WTC11 (cell line): ENCODE measurements at regions not wholly inside any gene's neighbourhood (a gene's known extent, or its start where the extent isn't known, plus 50 kb on each side); places are given as distances from the start of the nearest gene placed in this dataset.

ENCODE experiments used
- ATAC-seq: fragments of 200-7000 bp; cut with Tn5 transposase; 2 replicates; pipeline ENCODE4 v1.10.0; 2021; ENCODE audit warnings: mild to moderate bottlenecking, moderate library complexity
- CTCF ChIA-PET: fragments of 300-600 bp; sonication (Branson Sonifier 250); formaldehyde crosslinking; loops from one replicate; lab custom pipeline; 2021; ENCODE audit warnings: antibody characterized with exemption; lab: Charles Lee
- POLR2A ChIA-PET: fragments of 350-600 bp; sonication (Branson Sonifier 250); formaldehyde crosslinking; loops from one replicate; lab custom pipeline; 2021; ENCODE audit warnings: antibody characterized with exemption; lab: Charles Lee
- DNase-seq: peaks from one replicate; pipeline ENCODE4 v3.0.0; 2021; ENCODE audit warnings: low spot score
- H3K27ac Mint-ChIP-seq: 2 replicates; pipeline ENCODE4 v1.8.0; 2021; ENCODE audit warnings: mixed read lengths
- H3K27me3 Mint-ChIP-seq: 2 replicates; pipeline ENCODE4 v1.8.0; 2021; ENCODE audit warnings: low read depth, mild to moderate bottlenecking, moderate library complexity, mixed read lengths
- H3K36me3 Mint-ChIP-seq: 2 replicates; pipeline ENCODE4 v1.8.0; 2021; ENCODE audit warnings: mixed read lengths
- H3K4me1 Mint-ChIP-seq: 2 replicates; pipeline ENCODE4 v1.8.0; 2022; ENCODE audit warnings: mixed read lengths
- H3K4me3 Mint-ChIP-seq: 2 replicates; pipeline ENCODE4 v1.8.0; 2021; ENCODE audit warnings: mild to moderate bottlenecking, moderate library complexity, mixed read lengths
- H3K9me3 Mint-ChIP-seq: 2 replicates; pipeline ENCODE4 v1.8.0; 2021; ENCODE audit warnings: mixed read lengths
- AR ChIP-seq: fragments of 250-450 bp; sonication (Bioruptor Pico); IDR thresholded peaks from 2 replicates; pipeline ENCODE4 v1.9.0; 2021; ENCODE audit warnings: mild to moderate bottlenecking
- ATF2 ChIP-seq: sonication (generic); formaldehyde crosslinking; IDR thresholded peaks from 2 replicates; pipeline ENCODE4 v1.8.1; 2022; ENCODE audit warnings: low read depth, missing genetic modification reagents, borderline replicate concordance
- ATF3 ChIP-seq: sonication (generic); formaldehyde crosslinking; conservative IDR thresholded peaks from 2 replicates; pipeline ENCODE4 v1.8.1; 2022; ENCODE audit warnings: mild to moderate bottlenecking, missing genetic modification reagents
- CREB1 ChIP-seq: sonication (generic); formaldehyde crosslinking; IDR thresholded peaks from 2 replicates; pipeline ENCODE4 v1.8.0; 2023; ENCODE audit warnings: mild to moderate bottlenecking, missing genetic modification reagents
- E2F1 ChIP-seq: sonication (generic); formaldehyde crosslinking; IDR thresholded peaks from 2 replicates; pipeline ENCODE4 v1.8.0; 2022; ENCODE audit warnings: mild to moderate bottlenecking, missing genetic modification reagents
- ESRRA ChIP-seq: sonication (generic); formaldehyde crosslinking; IDR thresholded peaks from 2 replicates; pipeline ENCODE4 v1.8.1; 2022; ENCODE audit warnings: mild to moderate bottlenecking, missing genetic modification reagents, borderline replicate concordance
- GTF2I ChIP-seq: fragments of 250-450 bp; sonication (Bioruptor Pico); conservative IDR thresholded peaks from 2 replicates; pipeline ENCODE4 v1.4.0; 2021; ENCODE audit warnings: mild to moderate bottlenecking
- HMGXB4 ChIP-seq: sonication (generic); formaldehyde crosslinking; IDR thresholded peaks from 2 replicates; pipeline ENCODE4 v1.8.1; 2023; ENCODE audit warnings: mild to moderate bottlenecking, moderate library complexity, missing genetic modification reagents
- IRF1 ChIP-seq: sonication (generic); formaldehyde crosslinking; IDR thresholded peaks from 2 replicates; pipeline ENCODE4 v1.8.0; 2023; ENCODE audit warnings: missing genetic modification reagents
- KAT7 ChIP-seq: sonication (generic); formaldehyde crosslinking; IDR thresholded peaks from 2 replicates; pipeline ENCODE4 v1.8.1; 2023; ENCODE audit warnings: missing genetic modification reagents, mild to moderate bottlenecking, borderline replicate concordance
- NFE2L1 ChIP-seq: sonication (generic); formaldehyde crosslinking; IDR thresholded peaks from 2 replicates; pipeline ENCODE4 v1.8.1; 2023; ENCODE audit warnings: missing genetic modification reagents
- NFYB ChIP-seq: sonication (generic); formaldehyde crosslinking; conservative IDR thresholded peaks from 2 replicates; pipeline ENCODE4 v1.8.0; 2022; ENCODE audit warnings: low read depth, missing genetic modification reagents
- NR1H2 ChIP-seq: sonication (generic); formaldehyde crosslinking; IDR thresholded peaks from 2 replicates; pipeline ENCODE4 v1.9.0; 2021; ENCODE audit warnings: mild to moderate bottlenecking, moderate library complexity, missing genetic modification reagents
- SOX15 ChIP-seq: fragments of 250-450 bp; sonication (Bioruptor Pico); IDR thresholded peaks from 2 replicates; pipeline ENCODE4 v1.9.0; 2021; ENCODE audit warnings: mild to moderate bottlenecking
- SP1 ChIP-seq: sonication (generic); formaldehyde crosslinking; conservative IDR thresholded peaks from 2 replicates; pipeline ENCODE4 v1.8.1; 2022; ENCODE audit warnings: missing genetic modification reagents
- ZBTB21 ChIP-seq: sonication (generic); formaldehyde crosslinking; IDR thresholded peaks from 2 replicates; pipeline ENCODE4 v1.8.1; 2023; ENCODE audit warnings: mild to moderate bottlenecking, missing genetic modification reagents, borderline replicate concordance
- ZBTB43 ChIP-seq: sonication (generic); formaldehyde crosslinking; IDR thresholded peaks from 2 replicates; pipeline ENCODE4 v1.8.1; 2023; ENCODE audit warnings: mild to moderate bottlenecking, missing genetic modification reagents
- ZNF219 ChIP-seq: sonication (generic); formaldehyde crosslinking; IDR thresholded peaks from 2 replicates; pipeline ENCODE4 v1.8.0; 2023; ENCODE audit warnings: missing genetic modification reagents, mild to moderate bottlenecking, borderline replicate concordance
- ZNF263 ChIP-seq: sonication (generic); formaldehyde crosslinking; IDR thresholded peaks from 2 replicates; pipeline ENCODE4 v1.8.1; 2022; ENCODE audit warnings: low read depth, mild to moderate bottlenecking, moderate library complexity, missing genetic modification reagents
- ZNF423 ChIP-seq: fragments of 250-450 bp; sonication (Bioruptor Pico); IDR thresholded peaks from 2 replicates; pipeline ENCODE4 v2.1.2; 2022; ENCODE audit warnings: mild to moderate bottlenecking, moderate library complexity
- ZSCAN18 ChIP-seq: fragments of 250-450 bp; sonication (Bioruptor Pico); IDR thresholded peaks from 2 replicates; pipeline ENCODE4 v2.1.2; 2022; ENCODE audit warnings: mild to moderate bottlenecking, moderate library complexity

- ATAC-seq (no peak), DNase-seq (no peak)
- POLR2A ChIA-PET: no interaction called here
- peaks cover 2% of the 10 kb centered on the region; the same call in 1 of the 2 replicates for H3K36me3 Mint-ChIP-seq
- peaks cover 16% of the 10 kb centered on the region for H3K9me3 Mint-ChIP-seq
- no peak for TF ChIP-seq GTF2I (CRISPR knock-in tag)
- TF ChIP-seq NFYB (CRISPR knock-in tag): no peak
- no peak for TF ChIP-seq ZNF263 (CRISPR knock-in tag)
- no peak for TF ChIP-seq ZNF423 (CRISPR knock-in tag)
- no peak for TF ChIP-seq HMGXB4 (CRISPR knock-in tag)
- TF ChIP-seq ATF2: no peak
- TF ChIP-seq ZNF219 (CRISPR knock-in tag): no peak
- TF ChIP-seq KAT7 (CRISPR knock-in tag): no peak
- no peak for TF ChIP-seq CREB1 (CRISPR knock-in tag)
- TF ChIP-seq ESRRA (CRISPR knock-in tag): no peak
- TF ChIP-seq ZBTB21 (CRISPR knock-in tag): no peak
- no peak for TF ChIP-seq E2F1 (CRISPR knock-in tag)
- no peak for TF ChIP-seq IRF1
- no peak for TF ChIP-seq AR
- no peaks in the 10 kb centered on the region for H3K27me3 Mint-ChIP-seq
- CTCF ChIA-PET: interaction anchor here (1.3 kb wide), 1 partner anchor 31 kb away, joined by 3 read pairs; no protein-coding TSS in a partner anchor
- H3K4me3 Mint-ChIP-seq: no peak overlapping the region
- peaks cover 34% of the 10 kb centered on the region for H3K4me1 Mint-ChIP-seq
- no peak overlapping the region for H3K27ac Mint-ChIP-seq
Measured at GRCh38 chr5:113694576-113694975, 181.1 kb downstream of the YTHDC2 start.

- Mint-ChIP-seq H3K9me3 (peaks cover 45% of the 10 kb centered on the region), H3K4me1 (no peaks in the 10 kb centered on the region), H3K36me3 (peaks cover 33% of the 10 kb centered on the region), H3K4me3 (no peak overlapping the region), H3K27ac (no peak overlapping the region), H3K27me3 (no peaks in the 10 kb centered on the region)
- CTCF ChIA-PET: no interaction called here
- no peak for DNase-seq
- POLR2A ChIA-PET: no interaction called here
- ATAC-seq: no peak
- no peak for TF ChIP-seq ZBTB43
- TF ChIP-seq ZNF219 (CRISPR knock-in tag): no peak
- no peak for TF ChIP-seq SOX15 (CRISPR knock-in tag)
- no peak for TF ChIP-seq ZSCAN18
- TF ChIP-seq SP1 (CRISPR knock-in tag): no peak
- no peak for TF ChIP-seq NFE2L1 (CRISPR knock-in tag)
- TF ChIP-seq CREB1 (CRISPR knock-in tag): no peak
- no peak for TF ChIP-seq NR1H2
- TF ChIP-seq ATF3: no peak
Measured at GRCh38 chr5:113703266-113703665, 189.8 kb downstream of the YTHDC2 start.
